Dendritic cell treated with granulocyte-macrophage colony-stimulating factor and Interleukin-4, amounts not matched to agents 40 ng/mL and 50 ng/mL, for 4 days (primary cell): ENCODE measurements at regions not wholly inside any gene's neighbourhood (a gene's known extent, or its start where the extent isn't known, plus 50 kb on each side); places are given as distances from the start of the nearest gene placed in this dataset.

Source experiments
- H3K27ac Mint-ChIP-seq: one replicate; pipeline ENCODE4 v1.8.0; 2022; ENCODE audit warnings: mild to moderate bottlenecking, mixed read lengths
- H3K27me3 Mint-ChIP-seq: one replicate; pipeline ENCODE4 v1.8.0; 2022; ENCODE audit warnings: mild to moderate bottlenecking, mixed read lengths
- H3K36me3 Mint-ChIP-seq: one replicate; pipeline ENCODE4 v1.8.0; 2022; ENCODE audit warnings: low read depth, mixed read lengths
- H3K4me1 Mint-ChIP-seq: one replicate; pipeline ENCODE4 v1.8.0; 2022; ENCODE audit warnings: low read depth, mixed read lengths
- H3K4me3 Mint-ChIP-seq: one replicate; pipeline ENCODE4 v1.8.0; 2022; ENCODE audit warnings: mild to moderate bottlenecking, moderate library complexity, mixed read lengths
- H3K9me3 Mint-ChIP-seq: one replicate; pipeline ENCODE4 v1.8.0; 2022; ENCODE audit warnings: mixed read lengths
- intact Hi-C: fragments of 100-400 bp; cut with micrococcal nuclease; formaldehyde crosslinking; loops from one replicate; pipeline ENCODE4 v1.15.0; 2022

- H3K27me3 Mint-ChIP-seq = peaks cover 11% of the 10 kb centered on the region
- H3K4me3 Mint-ChIP-seq = no peak overlapping the region
- H3K4me1 Mint-ChIP-seq = no peaks in the 10 kb centered on the region
- intact Hi-C loops = no loop called here
- H3K27ac Mint-ChIP-seq = no peak overlapping the region
- peaks cover 16% of the 10 kb centered on the region for H3K9me3 Mint-ChIP-seq
- no peaks in the 10 kb centered on the region for H3K36me3 Mint-ChIP-seq
Observed at GRCh38 chr3:127056281-127056680, 73.4 kb downstream of the PLXNA1 start.

- Mint-ChIP-seq H3K27me3 (peaks cover 15% of the 10 kb centered on the region), H3K27ac (no peak overlapping the region), H3K4me1 (no peaks in the 10 kb centered on the region), H3K36me3 (no peaks in the 10 kb centered on the region), H3K4me3 (no peak overlapping the region), H3K9me3 (peaks cover 16% of the 10 kb centered on the region)
- intact Hi-C loops = no loop called here
Observed at GRCh38 chr3:127056976-127057375, 74.1 kb downstream of the PLXNA1 start.

GRCh38 chr3:127059072-127059471 lies 76.2 kb downstream of the PLXNA1 start:
- intact Hi-C loops = no loop called here
- Mint-ChIP-seq H3K9me3 (peaks cover 16% of the 10 kb centered on the region), H3K4me1 (no peaks in the 10 kb centered on the region), H3K27me3 (peaks cover 20% of the 10 kb centered on the region), H3K27ac (no peak overlapping the region), H3K36me3 (no peaks in the 10 kb centered on the region), H3K4me3 (no peak overlapping the region)

- no peaks in the 10 kb centered on the region for H3K36me3 Mint-ChIP-seq
- H3K27me3 Mint-ChIP-seq = peaks cover 23% of the 10 kb centered on the region
- no peaks in the 10 kb centered on the region for H3K4me1 Mint-ChIP-seq
- H3K27ac Mint-ChIP-seq = no peak overlapping the region
- no peak overlapping the region for H3K4me3 Mint-ChIP-seq
- peaks cover 15% of the 10 kb centered on the region for H3K9me3 Mint-ChIP-seq
- intact Hi-C loops = no loop called here
Observed at GRCh38 chr3:127061641-127062040, 78.7 kb downstream of the PLXNA1 start.

GRCh38 chr3:127062926-127063325 lies 80.0 kb downstream of the PLXNA1 start:
- H3K4me1 Mint-ChIP-seq = no peaks in the 10 kb centered on the region
- no peak overlapping the region for H3K27ac Mint-ChIP-seq
- peaks cover 2% of the 10 kb centered on the region for H3K9me3 Mint-ChIP-seq
- intact Hi-C loops = no loop called here
- H3K36me3 Mint-ChIP-seq = no peaks in the 10 kb centered on the region
- H3K27me3 Mint-ChIP-seq = peaks cover 25% of the 10 kb centered on the region
- no peak overlapping the region for H3K4me3 Mint-ChIP-seq

- H3K36me3 Mint-ChIP-seq = no peaks in the 10 kb centered on the region
- H3K9me3 Mint-ChIP-seq = no peaks in the 10 kb centered on the region
- no peak overlapping the region for H3K4me3 Mint-ChIP-seq
- H3K4me1 Mint-ChIP-seq = no peaks in the 10 kb centered on the region
- peaks cover 25% of the 10 kb centered on the region for H3K27me3 Mint-ChIP-seq
- intact Hi-C loops = no loop called here
- no peak overlapping the region for H3K27ac Mint-ChIP-seq
Observed at GRCh38 chr3:127063916-127064315, 81.0 kb downstream of the PLXNA1 start.

- intact Hi-C loops = no loop called here
- Mint-ChIP-seq H3K4me1 (no peaks in the 10 kb centered on the region), H3K27me3 (peaks cover 22% of the 10 kb centered on the region), H3K4me3 (no peak overlapping the region), H3K27ac (no peak overlapping the region), H3K36me3 (no peaks in the 10 kb centered on the region), H3K9me3 (no peaks in the 10 kb centered on the region)
Observed at GRCh38 chr3:127064391-127065137, 81.6 kb downstream of the PLXNA1 start.

GRCh38 chr3:127065138-127065427 lies 82.2 kb downstream of the PLXNA1 start:
- H3K9me3 Mint-ChIP-seq = no peaks in the 10 kb centered on the region
- H3K4me3 Mint-ChIP-seq = no peak overlapping the region
- peaks cover 22% of the 10 kb centered on the region for H3K27me3 Mint-ChIP-seq
- no peak overlapping the region for H3K27ac Mint-ChIP-seq
- H3K36me3 Mint-ChIP-seq = no peaks in the 10 kb centered on the region
- intact Hi-C loops = no loop called here
- H3K4me1 Mint-ChIP-seq = no peaks in the 10 kb centered on the region

GRCh38 chr3:127065561-127066290 lies 82.8 kb downstream of the PLXNA1 start:
- no peaks in the 10 kb centered on the region for H3K4me1 Mint-ChIP-seq
- no peak overlapping the region for H3K27ac Mint-ChIP-seq
- no peaks in the 10 kb centered on the region for H3K36me3 Mint-ChIP-seq

GRCh38 chr3:127066635-127067034 lies 83.7 kb downstream of the PLXNA1 start:
- Mint-ChIP-seq H3K4me1 (no peaks in the 10 kb centered on the region), H3K27me3 (peaks cover 19% of the 10 kb centered on the region), H3K27ac (no peak overlapping the region), H3K4me3 (no peak overlapping the region), H3K36me3 (no peaks in the 10 kb centered on the region), H3K9me3 (no peaks in the 10 kb centered on the region)
- intact Hi-C loops = no loop called here

More at GRCh38 chr3:127065561-127066290, 82.8 kb downstream of the PLXNA1 start:
- intact Hi-C loops = no loop called here
- Mint-ChIP-seq H3K4me3 (no peak overlapping the region), H3K27me3 (peaks cover 22% of the 10 kb centered on the region), H3K9me3 (no peaks in the 10 kb centered on the region)

- Mint-ChIP-seq H3K4me1 (no peaks in the 10 kb centered on the region), H3K9me3 (no peaks in the 10 kb centered on the region), H3K36me3 (no peaks in the 10 kb centered on the region), H3K27me3 (peaks cover 15% of the 10 kb centered on the region), H3K27ac (no peak overlapping the region), H3K4me3 (no peak overlapping the region)
- intact Hi-C loops = no loop called here
Observed at GRCh38 chr3:127067116-127067910, 84.4 kb downstream of the PLXNA1 start.

- Mint-ChIP-seq H3K4me3 (no peak overlapping the region), H3K9me3 (no peaks in the 10 kb centered on the region), H3K27me3 (peaks cover 11% of the 10 kb centered on the region), H3K27ac (no peak overlapping the region), H3K36me3 (no peaks in the 10 kb centered on the region), H3K4me1 (no peaks in the 10 kb centered on the region)
- intact Hi-C loops = no loop called here
Observed at GRCh38 chr3:127068111-127068810, 85.3 kb downstream of the PLXNA1 start.

GRCh38 chr3:127068871-127069270 lies 86.0 kb downstream of the PLXNA1 start:
- Mint-ChIP-seq H3K36me3 (no peaks in the 10 kb centered on the region), H3K4me1 (no peaks in the 10 kb centered on the region), H3K9me3 (no peaks in the 10 kb centered on the region), H3K27me3 (peaks cover 11% of the 10 kb centered on the region), H3K4me3 (no peak overlapping the region), H3K27ac (no peak overlapping the region)
- intact Hi-C loops = no loop called here
